ENCODE measurements at regions not wholly inside any gene's neighbourhood (a gene's known extent, or its start where the extent isn't known, plus 50 kb on each side); places are given as distances from the start of the nearest gene placed in this dataset.

GRCh38 chr12:17853054-17853453, 236.9 kb downstream of the RERGL start:
- TF ChIP-seq EZH2 (optimal IDR thresholded peaks at IDR 0.05; ENCODE audit: low read depth, low read length) (no peak), EZH2phosphoT487 (IDR thresholded peaks at IDR 0.05; ENCODE audit: low read length) (no peak)
- TF ChIP-seq, protein P1, sequence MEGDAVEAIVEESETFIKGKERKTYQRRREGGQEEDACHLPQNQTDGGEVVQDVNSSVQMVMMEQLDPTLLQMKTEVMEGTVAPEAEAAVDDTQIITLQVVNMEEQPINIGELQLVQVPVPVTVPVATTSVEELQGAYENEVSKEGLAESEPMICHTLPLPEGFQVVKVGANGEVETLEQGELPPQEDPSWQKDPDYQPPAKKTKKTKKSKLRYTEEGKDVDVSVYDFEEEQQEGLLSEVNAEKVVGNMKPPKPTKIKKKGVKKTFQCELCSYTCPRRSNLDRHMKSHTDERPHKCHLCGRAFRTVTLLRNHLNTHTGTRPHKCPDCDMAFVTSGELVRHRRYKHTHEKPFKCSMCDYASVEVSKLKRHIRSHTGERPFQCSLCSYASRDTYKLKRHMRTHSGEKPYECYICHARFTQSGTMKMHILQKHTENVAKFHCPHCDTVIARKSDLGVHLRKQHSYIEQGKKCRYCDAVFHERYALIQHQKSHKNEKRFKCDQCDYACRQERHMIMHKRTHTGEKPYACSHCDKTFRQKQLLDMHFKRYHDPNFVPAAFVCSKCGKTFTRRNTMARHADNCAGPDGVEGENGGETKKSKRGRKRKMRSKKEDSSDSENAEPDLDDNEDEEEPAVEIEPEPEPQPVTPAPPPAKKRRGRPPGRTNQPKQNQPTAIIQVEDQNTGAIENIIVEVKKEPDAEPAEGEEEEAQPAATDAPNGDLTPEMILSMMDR (IDR thresholded peaks at IDR 0.05; ENCODE audit: low read length), result no peak
- Histone ChIP-seq H3K4me3 (ENCODE audit: low read length) (no peak overlapping the region), H4K20me1 (ENCODE audit: insufficient read depth, low read length) (no peaks in the 10 kb centered on the region), H3K9me2 (replicated peaks; ENCODE audit: insufficient read depth, low read length) (no peaks in the 10 kb centered on the region), H3F3A (ENCODE audit: insufficient read depth, low read length) (no peaks in the 10 kb centered on the region), H2AFZ (ENCODE audit: low read length) (no peak overlapping the region), H3K27ac (ENCODE audit: low read length) (no peak overlapping the region), H3K4me1 (ENCODE audit: low read length) (no peaks in the 10 kb centered on the region), H3K9me3 (replicated peaks; ENCODE audit: insufficient read depth, low read length) (no peaks in the 10 kb centered on the region), H3K9ac (ENCODE audit: low read length) (no peak overlapping the region), H3K79me2 (ENCODE audit: low read length) (no peaks in the 10 kb centered on the region), H3K27me3 (replicated peaks; ENCODE audit: insufficient read depth, low read length) (no peaks in the 10 kb centered on the region), H3K36me3 (replicated peaks; ENCODE audit: insufficient read depth, low read length) (no peaks in the 10 kb centered on the region), H3K4me2 (ENCODE audit: low read depth, low read length) (no peak overlapping the region)
- no peak for DNase-seq

DNA sequence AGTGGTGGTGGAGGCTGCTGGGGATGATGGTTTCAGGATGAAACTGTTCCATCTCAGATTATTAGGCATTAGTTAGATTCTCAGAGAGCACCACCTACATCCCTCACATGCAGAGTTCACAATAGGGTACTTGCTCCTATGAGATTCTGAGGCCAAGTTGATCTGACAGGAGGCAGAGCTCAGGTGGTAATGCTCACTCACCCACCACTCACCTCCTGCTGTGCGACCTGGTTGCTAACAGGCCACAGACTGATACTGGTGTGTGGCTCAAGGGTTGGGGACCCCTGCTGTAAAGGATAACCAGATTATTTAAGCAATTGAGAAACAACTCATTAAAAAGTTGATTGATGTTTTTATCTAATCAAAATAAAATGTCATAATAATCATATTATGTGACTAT, 248.5 kb downstream of the RERGL start:
- no peak overlapping the region for H3K4me2 ChIP-seq (ENCODE audit: low read depth, low read length)
- no peak overlapping the region for H2AFZ ChIP-seq (ENCODE audit: low read length)
- no peaks in the 10 kb centered on the region for H3F3A ChIP-seq (ENCODE audit: insufficient read depth, low read length)
- TF ChIP-seq, protein P1 (IDR thresholded peaks at IDR 0.05; ENCODE audit: low read length), result no peak
- TF ChIP-seq EZH2phosphoT487 (IDR thresholded peaks at IDR 0.05; ENCODE audit: low read length) (no peak), EZH2 (optimal IDR thresholded peaks at IDR 0.05; ENCODE audit: low read depth, low read length) (no peak)
- H3K9me2 ChIP-seq (replicated peaks; ENCODE audit: insufficient read depth, low read length), result no peaks in the 10 kb centered on the region
- no peaks in the 10 kb centered on the region for H3K27me3 ChIP-seq (replicated peaks; ENCODE audit: insufficient read depth, low read length)
- H3K27ac ChIP-seq (ENCODE audit: low read length), result no peak overlapping the region
- H3K9ac ChIP-seq (ENCODE audit: low read length), result no peak overlapping the region
- no peaks in the 10 kb centered on the region for H3K9me3 ChIP-seq (replicated peaks; ENCODE audit: insufficient read depth, low read length)
- H4K20me1 ChIP-seq (ENCODE audit: insufficient read depth, low read length), result no peaks in the 10 kb centered on the region
- H3K4me3 ChIP-seq (ENCODE audit: low read length), result no peak overlapping the region
- H3K4me1 ChIP-seq (ENCODE audit: low read length), result no peaks in the 10 kb centered on the region
- H3K36me3 ChIP-seq (replicated peaks; ENCODE audit: insufficient read depth, low read length), result no peaks in the 10 kb centered on the region
- DNase-seq, result no peak
- no peaks in the 10 kb centered on the region for H3K79me2 ChIP-seq (ENCODE audit: low read length)

- H3K4me1 ChIP-seq (ENCODE audit: low read length), result no peaks in the 10 kb centered on the region
- no peak overlapping the region for H3K4me3 ChIP-seq (ENCODE audit: low read length)
- TF ChIP-seq, protein P1 (IDR thresholded peaks at IDR 0.05; ENCODE audit: low read length), result no peak
- TF ChIP-seq EZH2 (optimal IDR thresholded peaks at IDR 0.05; ENCODE audit: low read depth, low read length) (no peak), EZH2phosphoT487 (IDR thresholded peaks at IDR 0.05; ENCODE audit: low read length) (no peak)
- H3K79me2 ChIP-seq (ENCODE audit: low read length), result no peaks in the 10 kb centered on the region
- no peak for DNase-seq
- no peaks in the 10 kb centered on the region for H3F3A ChIP-seq (ENCODE audit: insufficient read depth, low read length)
- H3K36me3 ChIP-seq (replicated peaks; ENCODE audit: insufficient read depth, low read length), result no peaks in the 10 kb centered on the region
- H3K9me3 ChIP-seq (replicated peaks; ENCODE audit: insufficient read depth, low read length), result no peaks in the 10 kb centered on the region
- no peaks in the 10 kb centered on the region for H3K27me3 ChIP-seq (replicated peaks; ENCODE audit: insufficient read depth, low read length)
- H3K9me2 ChIP-seq (replicated peaks; ENCODE audit: insufficient read depth, low read length), result no peaks in the 10 kb centered on the region
- H4K20me1 ChIP-seq (ENCODE audit: insufficient read depth, low read length), result no peaks in the 10 kb centered on the region
- no peak overlapping the region for H3K9ac ChIP-seq (ENCODE audit: low read length)
- H3K4me2 ChIP-seq (ENCODE audit: low read depth, low read length), result no peak overlapping the region
- no peak overlapping the region for H3K27ac ChIP-seq (ENCODE audit: low read length)
- no peak overlapping the region for H2AFZ ChIP-seq (ENCODE audit: low read length)
Measured at GRCh38 chr12:17829813-17830212, 260.2 kb downstream of the RERGL start.

Data from MM.1S (cell line).